HepG2 (cell line): ENCODE measurements at regions not wholly inside any gene's neighbourhood (a gene's known extent, or its start where the extent isn't known, plus 50 kb on each side); places are given as distances from the start of the nearest gene placed in this dataset.

Source experiments
- ATAC-seq: fragments of 200-7000 bp; cut with Tn5 transposase; 3 replicates; pipeline ENCODE4 v1.9.1; 2020; ENCODE audit warnings: mild to moderate bottlenecking, moderate library complexity
- BruUV-seq: library from RNA; stranded (reverse); fragments of 400-500 nt; replicated peaks from 2 replicates; lab custom pipeline; 2021; lab: Mats Ljungman, UMichigan
- CTCF ChIA-PET: fragments of 300-600 bp; formaldehyde crosslinking; extraction: SDS; loops from one replicate; lab custom pipeline; 2021; ENCODE audit warnings: low total read pairs, inconsistent platforms, low intra/inter-chr PET ratio; lab: Yijun Ruan, JAX
- POLR2A ChIA-PET: fragments of 350-600 bp; sonication (Branson Sonifier 250); formaldehyde crosslinking; loops from one replicate; lab custom pipeline; 2020; ENCODE audit warnings: antibody characterized with exemption, inconsistent platforms; lab: Yijun Ruan, JAX
- DNase-seq: peaks from one replicate; pipeline ENCODE4 v3.0.0-alpha.2; 2015; ENCODE audit warnings: low spot score
- FAIRE-seq: peaks from 3 replicates; lab custom pipeline; 2011; peaks lifted over from hg19 to GRCh38; lab: Jason Lieb, UNC
- H2AFZ ChIP-seq: one replicate; pipeline ENCODE4 v1.6.1; 2011; ENCODE audit warnings: low read length, inconsistent platforms
- H3K27ac ChIP-seq: fragments of 300-600 bp; 3 replicates; pipeline ENCODE4 v1.8.0; 2011; ENCODE audit warnings: mixed run types, mild to moderate bottlenecking, mixed read lengths, low read length, inconsistent platforms; ENCODE audit not compliant: insufficient read depth; ENCODE audit errors: extremely low read length
- H3K27me3 ChIP-seq, 2 experiments: fragments of 200-600 bp in 1 of 2; 2 replicates in 1 of 2; 3 replicates in 1 of 2; pipeline versions ENCODE4 v1.6.0 to v1.8.0; 2011; ENCODE audit warnings: low read length in 2 of 2, mild to moderate bottlenecking in 2 of 2, moderate library complexity in 2 of 2, inconsistent platforms in 1 of 2; ENCODE audit not compliant: insufficient read depth in 2 of 2, control insufficient read depth in 1 of 2
- H3K36me3 ChIP-seq, 2 experiments: fragments of 200-600 bp in 1 of 2; replicated peaks in 1 of 2; 2 replicates in 1 of 2; 3 replicates in 1 of 2; pipeline versions ENCODE4 v1.5.1 to v1.8.0; 2011; ENCODE audit warnings: low read length in 2 of 2, inconsistent platforms in 1 of 2; ENCODE audit not compliant: insufficient read depth in 2 of 2, control insufficient read depth in 1 of 2
- H3K4me1 ChIP-seq: 2 replicates; pipeline ENCODE4 v1.5.1; 2012; ENCODE audit warnings: low read length, inconsistent platforms; ENCODE audit not compliant: insufficient read depth
- H3K4me2 ChIP-seq: 2 replicates; pipeline ENCODE4 v1.6.0; 2011; ENCODE audit warnings: low read depth, low read length, inconsistent platforms
- H3K4me3 ChIP-seq, 3 experiments: fragments of 200-600 bp in 1 of 3; sonication (generic), shearing (Covaris generic) in 1 of 3; replicated peaks in 1 of 3; 2 replicates each; pipeline ENCODE4 v1.5.1; 2011 to 2016; ENCODE audit warnings: low read length in 3 of 3, inconsistent platforms in 2 of 3, low read depth in 2 of 3, mild to moderate bottlenecking in 2 of 3, control low read depth in 1 of 3, mixed read lengths in 1 of 3; ENCODE audit not compliant: insufficient read depth in 1 of 3
- H3K79me2 ChIP-seq: one replicate; pipeline ENCODE4 v1.6.1; 2011; ENCODE audit warnings: low read length, inconsistent platforms; ENCODE audit not compliant: insufficient read depth
- H3K9ac ChIP-seq: 2 replicates; pipeline ENCODE4 v1.6.0; 2011; ENCODE audit warnings: mild to moderate bottlenecking, low read depth, low read length, inconsistent platforms; ENCODE audit not compliant: insufficient read depth
- H3K9me3 ChIP-seq: 2 replicates; pipeline ENCODE4 v1.5.1; 2012; ENCODE audit warnings: mild to moderate bottlenecking, low read length
- H4K20me1 ChIP-seq: 2 replicates; pipeline ENCODE4 v1.6.0; 2011; ENCODE audit warnings: inconsistent platforms, mild to moderate bottlenecking, low read length, moderate library complexity; ENCODE audit not compliant: insufficient read depth
- ATF7 ChIP-seq, 2 experiments: fragments of 450-650 bp in 1 of 2; sonication (generic) in 1 of 2; formaldehyde crosslinking in 1 of 2; IDR thresholded peaks; 2 replicates each; pipeline versions ENCODE4 v1.4.0 to v1.6.1; 2016 to 2020; ENCODE audit warnings: antibody characterized with exemption in 1 of 2, mild to moderate bottlenecking in 1 of 2, missing genetic modification reagents in 1 of 2
- CEBPB ChIP-seq: IDR thresholded peaks from 2 replicates; pipeline ENCODE4 v1.6.1; 2011; ENCODE audit warnings: low read depth, low read length, improper control_type of control experiment, borderline replicate concordance
- ETS1 ChIP-seq: sonication (generic); formaldehyde crosslinking; IDR thresholded peaks from 2 replicates; pipeline ENCODE4 v1.4.0; 2020; ENCODE audit warnings: missing genetic modification reagents
- GABPA ChIP-seq, 2 experiments: IDR thresholded peaks; 2 replicates each; pipeline ENCODE4 v1.6.1; 2011 to 2016; ENCODE audit warnings: low read depth in 2 of 2, low read length in 1 of 2, missing biosample characterization in 1 of 2, missing genetic modification characterization in 1 of 2
- MEIS1 ChIP-seq: sonication (generic); formaldehyde crosslinking; IDR thresholded peaks from 2 replicates; pipeline ENCODE4 v1.9.0; 2021; ENCODE audit warnings: mild to moderate bottlenecking, missing genetic modification reagents, moderate library complexity, borderline replicate concordance
- NR3C1 ChIP-seq: sonication (generic); formaldehyde crosslinking; IDR thresholded peaks from 2 replicates; pipeline ENCODE4 v1.4.0; 2020; ENCODE audit warnings: missing genetic modification reagents
- POLR2G ChIP-seq: fragments of 200-400 bp; formaldehyde crosslinking; IDR thresholded peaks from 2 replicates; pipeline ENCODE4 v1.6.1; 2018; ENCODE audit warnings: mild to moderate bottlenecking, low read depth, low read length, moderate library complexity
- ZNF800 ChIP-seq: sonication (generic); formaldehyde crosslinking; IDR thresholded peaks from 2 replicates; pipeline ENCODE4 v1.4.0; 2020; ENCODE audit warnings: missing genetic modification reagents
- in situ Hi-C: cut with HindIII; loops from 2 replicates; pipeline ENCODE4 v1.10.0; 2017; ENCODE audit warnings: low pct_unique_long_range_greater_than_20kb; ENCODE audit not compliant: extremely low pct_ligation_motif_present
- intact Hi-C: fragments of 100-400 bp; cut with micrococcal nuclease; formaldehyde crosslinking; loops from one replicate; pipeline ENCODE4 v1.10.0; 2022; ENCODE audit not compliant: unreplicated experiment

- no peak for ATAC-seq
- BruUV-seq: no TSS peak
- no peak overlapping the region for H3K4me3 ChIP-seq
- H2AFZ ChIP-seq: no peak overlapping the region
- DNase-seq: no peak
- no peaks in the 10 kb centered on the region; a peak in 1 of 5 replicates for H3K27me3 ChIP-seq
- H3K27ac ChIP-seq: no peak overlapping the region
- H3K4me2 ChIP-seq: no peak overlapping the region
- H3K9me3 ChIP-seq: no peaks in the 10 kb centered on the region
- no peak for FAIRE-seq
- ChIA-PET POLR2A (no interaction called here), CTCF (no interaction called here)
- H4K20me1 ChIP-seq: no peaks in the 10 kb centered on the region
- in situ Hi-C loops: no loop called here
- H3K36me3 ChIP-seq: no peaks in the 10 kb centered on the region
- no peak overlapping the region for H3K9ac ChIP-seq
- no peaks in the 10 kb centered on the region for H3K4me1 ChIP-seq
- TF ChIP-seq ZNF800 (no peak), ATF7 (IDR thresholded peaks at IDR 0.05) (peak; percentile 38; the same call in 1 of the 2 replicates), ATF7 (CRISPR knock-in tag; IDR thresholded peaks at IDR 0.05) (no peak), MEIS1 (CRISPR knock-in tag) (no peak), GABPA (IDR thresholded peaks at IDR 0.05; ENCODE audit: low read depth, low read length) (no peak), GABPA (CRISPR knock-in tag; IDR thresholded peaks at IDR 0.05; ENCODE audit: low read depth) (no peak), ETS1 (CRISPR knock-in tag) (no peak), POLR2G (no peak), NR3C1 (no peak), CEBPB (peak; percentile 50; the same call in 1 of the 2 replicates)
- intact Hi-C loops: no loop called here
- H3K79me2 ChIP-seq: no peaks in the 10 kb centered on the region
Measured at GRCh38 chr10:33494694-33495265, 160.3 kb upstream of the NRP1 start.
